HepG2 (cell line): ENCODE measurements at regions not wholly inside any gene's neighbourhood (a gene's known extent, or its start where the extent isn't known, plus 50 kb on each side); places are given as distances from the start of the nearest gene placed in this dataset.

Experiments used
- HBP1 ChIP-seq: IDR thresholded peaks from 2 replicates; pipeline ENCODE4 v1.6.1; 2016; ENCODE audit warnings: low read depth, control low read depth
- HOXA3 ChIP-seq: sonication (generic); formaldehyde crosslinking; IDR thresholded peaks from 2 replicates; pipeline ENCODE4 v1.5.0; 2020; ENCODE audit warnings: missing genetic modification reagents
- NR2F1 ChIP-seq, 2 experiments: fragments of 450-650 bp in 1 of 2; formaldehyde crosslinking in 1 of 2; IDR thresholded peaks; 2 replicates each; pipeline versions ENCODE4 v1.5.0 to v1.6.1; 2016 to 2020; ENCODE audit warnings: mild to moderate bottlenecking in 1 of 2, missing compliant biosample characterization in 1 of 2, missing genetic modification reagents in 1 of 2, moderate library complexity in 1 of 2
- PCBP1 ChIP-seq: fragments of 200-400 bp; formaldehyde crosslinking; IDR thresholded peaks from 2 replicates; pipeline ENCODE4 v1.6.1; 2017; ENCODE audit warnings: mild to moderate bottlenecking, low read depth, low read length, borderline replicate concordance
- POLR2A ChIP-seq, 2 experiments: IDR thresholded peaks; 2 replicates each; pipeline ENCODE4 v1.6.1; 2011; ENCODE audit warnings: low read depth in 2 of 2, low read length in 2 of 2, mild to moderate bottlenecking in 1 of 2, moderate library complexity in 1 of 2; ENCODE audit not compliant: insufficient read depth in 1 of 2
- POLR2AphosphoS2 ChIP-seq: IDR thresholded peaks from 2 replicates; pipeline ENCODE4 v1.6.1; 2011; ENCODE audit warnings: low read depth, low read length, improper control_type of control experiment
- POLR2AphosphoS5 ChIP-seq: IDR thresholded peaks from 2 replicates; pipeline ENCODE4 v1.6.1; 2012; ENCODE audit warnings: low read depth, low read length
- ZNF180 ChIP-seq: sonication (generic); formaldehyde crosslinking; IDR thresholded peaks from 2 replicates; pipeline ENCODE4 v1.4.0; 2020; ENCODE audit warnings: low read depth, missing genetic modification reagents, borderline replicate concordance
- ZNF20 ChIP-seq: sonication (generic); formaldehyde crosslinking; IDR thresholded peaks from 2 replicates; pipeline ENCODE4 v1.4.0; 2020; ENCODE audit warnings: mild to moderate bottlenecking, moderate library complexity, missing genetic modification reagents
- ZNF335 ChIP-seq: sonication (generic); formaldehyde crosslinking; IDR thresholded peaks from 2 replicates; pipeline ENCODE4 v1.4.0; 2020; ENCODE audit warnings: missing genetic modification reagents
- ZNF484 ChIP-seq: sonication (generic); formaldehyde crosslinking; IDR thresholded peaks from 2 replicates; pipeline ENCODE4 v1.5.1; 2020; ENCODE audit warnings: mild to moderate bottlenecking, low read depth, missing genetic modification reagents, borderline replicate concordance
- ZNF550 ChIP-seq: sonication (generic); formaldehyde crosslinking; IDR thresholded peaks from 2 replicates; pipeline ENCODE4 v1.4.0; 2020; ENCODE audit warnings: mild to moderate bottlenecking, missing genetic modification reagents, borderline replicate concordance
- ZNF737 ChIP-seq: sonication (generic); formaldehyde crosslinking; IDR thresholded peaks from 2 replicates; pipeline ENCODE4 v1.5.0; 2020; ENCODE audit warnings: missing genetic modification reagents, mild to moderate bottlenecking, borderline replicate concordance
- TF ChIP-seq, protein P1 (sequence below): sonication (generic); formaldehyde crosslinking; IDR thresholded peaks from 2 replicates; pipeline ENCODE4 v1.5.0; 2020; ENCODE audit warnings: mild to moderate bottlenecking, missing genetic modification reagents, moderate library complexity

GRCh38 chr13:105692769-105693168 is 842.7 kb downstream of the EFNB2 start:
- TF ChIP-seq ZNF335 (CRISPR knock-in tag), result no peak
- no peak for TF ChIP-seq ZNF180 (CRISPR knock-in tag)
- TF ChIP-seq ZNF550, result no peak
- TF ChIP-seq ZNF484 (CRISPR knock-in tag), result no peak
- TF ChIP-seq POLR2AphosphoS5, result no peak
- TF ChIP-seq HOXA3 (CRISPR knock-in tag), result no peak
- no peak for TF ChIP-seq ZNF20 (CRISPR knock-in tag)
- TF ChIP-seq, protein P1, sequence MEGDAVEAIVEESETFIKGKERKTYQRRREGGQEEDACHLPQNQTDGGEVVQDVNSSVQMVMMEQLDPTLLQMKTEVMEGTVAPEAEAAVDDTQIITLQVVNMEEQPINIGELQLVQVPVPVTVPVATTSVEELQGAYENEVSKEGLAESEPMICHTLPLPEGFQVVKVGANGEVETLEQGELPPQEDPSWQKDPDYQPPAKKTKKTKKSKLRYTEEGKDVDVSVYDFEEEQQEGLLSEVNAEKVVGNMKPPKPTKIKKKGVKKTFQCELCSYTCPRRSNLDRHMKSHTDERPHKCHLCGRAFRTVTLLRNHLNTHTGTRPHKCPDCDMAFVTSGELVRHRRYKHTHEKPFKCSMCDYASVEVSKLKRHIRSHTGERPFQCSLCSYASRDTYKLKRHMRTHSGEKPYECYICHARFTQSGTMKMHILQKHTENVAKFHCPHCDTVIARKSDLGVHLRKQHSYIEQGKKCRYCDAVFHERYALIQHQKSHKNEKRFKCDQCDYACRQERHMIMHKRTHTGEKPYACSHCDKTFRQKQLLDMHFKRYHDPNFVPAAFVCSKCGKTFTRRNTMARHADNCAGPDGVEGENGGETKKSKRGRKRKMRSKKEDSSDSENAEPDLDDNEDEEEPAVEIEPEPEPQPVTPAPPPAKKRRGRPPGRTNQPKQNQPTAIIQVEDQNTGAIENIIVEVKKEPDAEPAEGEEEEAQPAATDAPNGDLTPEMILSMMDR (CRISPR knock-in tag), result no peak
- TF ChIP-seq POLR2A (IDR thresholded peaks at IDR 0.05; ENCODE audit: insufficient read depth in 1 of 2, low read depth in 2 of 2, low read length in 2 of 2), result no peak
- no peak for TF ChIP-seq PCBP1
- no peak for TF ChIP-seq ZNF737 (CRISPR knock-in tag)
- TF ChIP-seq POLR2AphosphoS2, result no peak
- no peak for TF ChIP-seq HBP1 (CRISPR knock-in tag)
- TF ChIP-seq NR2F1 (CRISPR knock-in tag; IDR thresholded peaks at IDR 0.05), result no peak
